ENCODE measurements at regions not wholly inside any gene's neighbourhood (a gene's known extent, or its start where the extent isn't known, plus 50 kb on each side); places are given as distances from the start of the nearest gene placed in this dataset.

GRCh38 chr6:144353871-144354314 lies 68.8 kb downstream of the UTRN start:
- POLR2A ChIA-PET (ENCODE audit: low non-redundant PET): no interaction called here
- no peak overlapping the region for H3K27ac ChIP-seq

GRCh38 chr6:144359783-144360182 lies 74.6 kb downstream of the UTRN start:
- POLR2A ChIA-PET (ENCODE audit: low non-redundant PET): no interaction called here
- CTCF ChIA-PET: no interaction called here
- TF ChIP-seq CTCF (conservative IDR thresholded peaks at IDR 0.05; ENCODE audit: low read depth): no peak
- no peak overlapping the region for H3K27ac ChIP-seq
- no peak for DNase-seq (ENCODE audit: low spot score)

More at GRCh38 chr6:144353871-144354314, 68.8 kb downstream of the UTRN start:
- no peak for DNase-seq (ENCODE audit: low spot score)
- no peak for TF ChIP-seq CTCF (conservative IDR thresholded peaks at IDR 0.05; ENCODE audit: low read depth)
- CTCF ChIA-PET: interaction anchor here (0.6 kb wide), 1 partner anchor 45 kb away, joined by 3 read pairs; no protein-coding TSS in a partner anchor

DNA sequence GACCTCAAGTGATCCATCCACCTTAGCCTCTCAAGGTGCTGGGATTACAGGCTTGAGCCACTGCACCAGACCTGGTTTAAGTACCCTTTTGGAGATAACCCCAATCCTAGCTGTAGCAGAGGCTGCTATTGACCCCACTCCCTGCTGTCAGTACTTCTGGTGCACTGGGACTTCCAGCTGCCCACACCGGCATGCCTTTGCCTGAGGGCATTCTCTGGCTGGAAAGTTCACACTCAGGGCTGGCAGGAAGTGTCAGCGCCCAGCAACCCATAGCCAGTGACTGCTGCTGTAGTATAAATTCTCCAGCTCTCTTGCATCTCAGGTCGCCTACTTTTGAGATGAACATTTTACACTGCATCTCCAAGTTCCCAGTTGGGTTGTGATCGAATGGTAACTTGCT lies 75.3 kb downstream of the UTRN start:
- CTCF ChIA-PET: interaction anchor here (0.6 kb wide), 1 partner anchor 1588 kb away, joined by 3 read pairs; no protein-coding TSS in a partner anchor
- POLR2A ChIA-PET (ENCODE audit: low non-redundant PET): no interaction called here
- H3K27ac ChIP-seq: no peak overlapping the region
- no peak for TF ChIP-seq CTCF (conservative IDR thresholded peaks at IDR 0.05; ENCODE audit: low read depth)
- no peak for DNase-seq (ENCODE audit: low spot score)

DNA sequence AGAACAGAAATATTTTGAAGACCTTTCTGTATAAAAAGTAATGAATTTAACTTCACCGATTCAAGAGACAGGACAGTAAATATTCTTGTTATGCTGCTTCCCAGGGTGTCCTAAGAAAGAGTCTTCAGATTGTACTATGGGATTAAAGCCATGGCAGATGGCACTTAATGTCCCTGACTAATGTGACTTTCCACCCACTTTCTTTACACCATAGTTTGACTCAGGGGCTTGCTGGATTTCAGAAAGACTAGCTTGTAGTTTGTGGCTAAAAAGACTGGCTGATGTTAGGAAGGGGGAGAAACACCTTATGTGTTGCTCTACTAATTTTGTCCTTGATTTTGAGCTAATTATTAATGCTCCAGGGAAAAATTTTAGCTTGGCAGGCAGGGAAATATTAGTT lies 75.9 kb downstream of the UTRN start:
- DNase-seq (ENCODE audit: low spot score): no peak
- TF ChIP-seq CTCF (conservative IDR thresholded peaks at IDR 0.05; ENCODE audit: low read depth): no peak
- ChIA-PET POLR2A (ENCODE audit: low non-redundant PET) (no interaction called here), CTCF (interaction anchor here (0.6 kb wide), 1 partner anchor 1588 kb away, joined by 3 read pairs; no protein-coding TSS in a partner anchor)
- H3K27ac ChIP-seq: no peak overlapping the region

GRCh38 chr6:144362042-144363018 lies 77.2 kb downstream of the UTRN start:
- H3K27ac ChIP-seq: peak overlapping the region; percentile 27; the same call in 1 of the 2 replicates
- ChIA-PET CTCF (interaction anchor here (0.6 to 0.7 kb wide), 2 partner anchors 58 to 1957 kb away, joined by 3 read pairs; no protein-coding TSS in a partner anchor), POLR2A (ENCODE audit: low non-redundant PET) (no interaction called here)
- DNase-seq (ENCODE audit: low spot score): no peak
- no peak for TF ChIP-seq CTCF (conservative IDR thresholded peaks at IDR 0.05; ENCODE audit: low read depth)

- H3K27ac ChIP-seq: no peak overlapping the region
- ChIA-PET POLR2A (ENCODE audit: low non-redundant PET) (no interaction called here), CTCF (no interaction called here)
- DNase-seq (ENCODE audit: low spot score): no peak
- TF ChIP-seq CTCF (conservative IDR thresholded peaks at IDR 0.05; ENCODE audit: low read depth): no peak
Measured at GRCh38 chr6:144364208-144364720, 79.1 kb downstream of the UTRN start.

All from RWPE1 (cell line).